Neural cell (in vitro differentiated cells): ENCODE measurements at regions not wholly inside any gene's neighbourhood (a gene's known extent, or its start where the extent isn't known, plus 50 kb on each side); places are given as distances from the start of the nearest gene placed in this dataset.

Source experiments
- H2AFZ ChIP-seq: fragments of 200-600, 300-800 bp; sonication (generic), shearing (Covaris generic); 2 replicates; pipeline ENCODE4 v1.6.0; 2014; ENCODE audit warnings: low read depth, mild to moderate bottlenecking, antibody characterized with exemption, low read length, moderate library complexity
- H3F3A ChIP-seq: fragments of 200-600 bp; shearing (Covaris generic); 2 replicates; pipeline ENCODE4 v1.6.1; 2016; ENCODE audit warnings: mild to moderate bottlenecking, moderate library complexity, mixed read lengths, antibody characterized with exemption, low read length; ENCODE audit not compliant: insufficient read depth, poor library complexity, severe bottlenecking
- H3K27ac ChIP-seq: fragments of 200-600, 300-800 bp; sonication (generic), shearing (Covaris generic); 2 replicates; pipeline ENCODE4 v1.5.1; 2014; ENCODE audit warnings: mild to moderate bottlenecking, low read length, moderate library complexity
- H3K27me3 ChIP-seq: fragments of 300-800, 200-600 bp; sonication (generic), shearing (Covaris generic); 2 replicates; pipeline ENCODE4 v1.6.0; 2014; ENCODE audit warnings: mild to moderate bottlenecking, low read depth, low read length, moderate library complexity; ENCODE audit not compliant: insufficient read depth
- H3K36me3 ChIP-seq: fragments of 300-800, 200-600 bp; sonication (generic), shearing (Covaris generic); 2 replicates; pipeline ENCODE4 v1.5.1; 2014; ENCODE audit warnings: mild to moderate bottlenecking, antibody characterized with exemption, low read length, moderate library complexity; ENCODE audit not compliant: insufficient read depth
- H3K4me2 ChIP-seq: fragments of 300-800, 200-600 bp; sonication (generic), shearing (Covaris generic); 2 replicates; pipeline ENCODE4 v1.6.0; 2014; ENCODE audit warnings: mild to moderate bottlenecking, low read length
- H3K4me3 ChIP-seq: fragments of 300-800, 200-600 bp; sonication (generic), shearing (Covaris generic); 2 replicates; pipeline ENCODE4 v1.5.1; 2014; ENCODE audit warnings: mild to moderate bottlenecking, low read length, moderate library complexity
- H3K79me2 ChIP-seq: fragments of 200-600 bp; shearing (Covaris generic); replicated peaks from 2 replicates; pipeline ENCODE4 v1.6.0; 2014; ENCODE audit warnings: mild to moderate bottlenecking, low read length, moderate library complexity; ENCODE audit not compliant: insufficient read depth
- H3K9ac ChIP-seq: fragments of 300-800, 200-600 bp; sonication (generic), shearing (Covaris generic); 2 replicates; pipeline ENCODE4 v1.6.1; 2016; ENCODE audit warnings: mild to moderate bottlenecking, low read length, mixed read lengths
- H3K9me2 ChIP-seq: fragments of 200-600 bp; shearing (Covaris generic); 2 replicates; pipeline ENCODE4 v1.6.1; 2016; ENCODE audit warnings: mild to moderate bottlenecking, low read length, mixed read lengths; ENCODE audit not compliant: insufficient read depth
- H3K9me3 ChIP-seq: fragments of 200-600, 300-800 bp; sonication (generic), shearing (Covaris generic); 2 replicates; pipeline ENCODE4 v1.6.1; 2016; ENCODE audit warnings: mild to moderate bottlenecking, mixed run types, low read length, moderate library complexity, mixed read lengths
- H4K20me1 ChIP-seq: fragments of 200-600 bp; shearing (Covaris generic); 2 replicates; pipeline ENCODE4 v1.6.1; 2016; ENCODE audit warnings: mild to moderate bottlenecking, mixed run types; ENCODE audit not compliant: insufficient read depth
- EP300 ChIP-seq: fragments of 450-650 bp; conservative IDR thresholded peaks from 2 replicates; pipeline ENCODE4 v1.6.1; 2014; ENCODE audit warnings: antibody characterized with exemption, mild to moderate bottlenecking, moderate library complexity; ENCODE audit not compliant: poor library complexity, severe bottlenecking
- EZH2 ChIP-seq: fragments of 200-600, 300-800 bp; shearing (Covaris generic), sonication (generic); IDR thresholded peaks from 2 replicates; pipeline ENCODE4 v1.6.1; 2014; ENCODE audit warnings: antibody characterized with exemption, low read length, borderline replicate concordance, mild to moderate bottlenecking; ENCODE audit not compliant: insufficient read depth, poor library complexity, severe bottlenecking
- MXI1 ChIP-seq: fragments of 450-650 bp; conservative IDR thresholded peaks from 2 replicates; pipeline ENCODE4 v1.6.1; 2014; ENCODE audit warnings: antibody characterized with exemption, mild to moderate bottlenecking; ENCODE audit not compliant: poor library complexity, severe bottlenecking
- POLR2AphosphoS5 ChIP-seq: IDR thresholded peaks from 2 replicates; pipeline ENCODE4 v1.6.1; 2012
- RAD21 ChIP-seq: fragments of 450-650 bp; conservative IDR thresholded peaks from 2 replicates; pipeline ENCODE4 v1.6.1; 2014; ENCODE audit warnings: antibody characterized with exemption, mild to moderate bottlenecking, moderate library complexity
- SMC3 ChIP-seq: fragments of 450-650 bp; conservative IDR thresholded peaks from 2 replicates; pipeline ENCODE4 v1.6.1; 2014; ENCODE audit warnings: antibody characterized with exemption, mild to moderate bottlenecking, moderate library complexity; ENCODE audit not compliant: poor library complexity
- TAF1 ChIP-seq: IDR thresholded peaks from 2 replicates; pipeline ENCODE4 v1.6.1; 2012; ENCODE audit warnings: low read depth
- TF ChIP-seq, protein P1 (sequence below): IDR thresholded peaks from 2 replicates; pipeline ENCODE4 v1.6.1; 2012; ENCODE audit warnings: borderline replicate concordance
- TF ChIP-seq, protein P2 (sequence below): fragments of 450-650 bp; IDR thresholded peaks from 2 replicates; pipeline ENCODE4 v1.5.1; 2014; ENCODE audit warnings: antibody characterized with exemption, mild to moderate bottlenecking, moderate library complexity; ENCODE audit not compliant: poor library complexity, severe bottlenecking

DNA sequence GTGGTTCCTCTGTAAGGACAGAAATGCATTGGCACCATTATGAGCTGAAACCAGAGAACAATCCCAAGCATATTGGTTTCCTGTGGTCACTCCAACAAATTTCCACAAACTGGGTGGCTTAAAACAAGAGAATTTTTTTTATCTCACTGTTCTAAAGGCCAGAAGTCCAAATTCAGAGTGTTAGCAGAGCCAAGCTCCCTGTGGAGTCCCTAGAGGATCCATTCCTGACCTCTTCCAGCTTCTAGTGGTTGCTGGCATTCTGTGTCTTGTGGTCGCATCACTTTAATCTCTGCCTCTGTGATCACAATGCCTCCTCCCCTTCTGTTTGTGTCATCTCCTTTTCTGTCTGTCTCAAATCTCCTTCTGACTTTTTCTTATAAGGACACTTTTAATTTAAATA lies 380.3 kb downstream of the NYAP2 start:
- Histone ChIP-seq H3K9ac (no peak overlapping the region), H4K20me1 (no peaks in the 10 kb centered on the region), H3K79me2 (no peaks in the 10 kb centered on the region), H3K36me3 (no peaks in the 10 kb centered on the region), H3K4me2 (no peak overlapping the region), H2AFZ (no peak overlapping the region), H3K9me2 (no peaks in the 10 kb centered on the region), H3F3A (no peaks in the 10 kb centered on the region), H3K9me3 (no peaks in the 10 kb centered on the region), H3K27me3 (no peaks in the 10 kb centered on the region), H3K27ac (no peak overlapping the region), H3K4me3 (no peak overlapping the region)
- TF ChIP-seq, protein P1, sequence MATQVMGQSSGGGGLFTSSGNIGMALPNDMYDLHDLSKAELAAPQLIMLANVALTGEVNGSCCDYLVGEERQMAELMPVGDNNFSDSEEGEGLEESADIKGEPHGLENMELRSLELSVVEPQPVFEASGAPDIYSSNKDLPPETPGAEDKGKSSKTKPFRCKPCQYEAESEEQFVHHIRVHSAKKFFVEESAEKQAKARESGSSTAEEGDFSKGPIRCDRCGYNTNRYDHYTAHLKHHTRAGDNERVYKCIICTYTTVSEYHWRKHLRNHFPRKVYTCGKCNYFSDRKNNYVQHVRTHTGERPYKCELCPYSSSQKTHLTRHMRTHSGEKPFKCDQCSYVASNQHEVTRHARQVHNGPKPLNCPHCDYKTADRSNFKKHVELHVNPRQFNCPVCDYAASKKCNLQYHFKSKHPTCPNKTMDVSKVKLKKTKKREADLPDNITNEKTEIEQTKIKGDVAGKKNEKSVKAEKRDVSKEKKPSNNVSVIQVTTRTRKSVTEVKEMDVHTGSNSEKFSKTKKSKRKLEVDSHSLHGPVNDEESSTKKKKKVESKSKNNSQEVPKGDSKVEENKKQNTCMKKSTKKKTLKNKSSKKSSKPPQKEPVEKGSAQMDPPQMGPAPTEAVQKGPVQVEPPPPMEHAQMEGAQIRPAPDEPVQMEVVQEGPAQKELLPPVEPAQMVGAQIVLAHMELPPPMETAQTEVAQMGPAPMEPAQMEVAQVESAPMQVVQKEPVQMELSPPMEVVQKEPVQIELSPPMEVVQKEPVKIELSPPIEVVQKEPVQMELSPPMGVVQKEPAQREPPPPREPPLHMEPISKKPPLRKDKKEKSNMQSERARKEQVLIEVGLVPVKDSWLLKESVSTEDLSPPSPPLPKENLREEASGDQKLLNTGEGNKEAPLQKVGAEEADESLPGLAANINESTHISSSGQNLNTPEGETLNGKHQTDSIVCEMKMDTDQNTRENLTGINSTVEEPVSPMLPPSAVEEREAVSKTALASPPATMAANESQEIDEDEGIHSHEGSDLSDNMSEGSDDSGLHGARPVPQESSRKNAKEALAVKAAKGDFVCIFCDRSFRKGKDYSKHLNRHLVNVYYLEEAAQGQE: no peak
- TF ChIP-seq POLR2AphosphoS5 (no peak), MXI1 (no peak), RAD21 (no peak), SMC3 (no peak), EP300 (no peak), TAF1 (no peak), EZH2 (no peak)
- TF ChIP-seq, protein P2, sequence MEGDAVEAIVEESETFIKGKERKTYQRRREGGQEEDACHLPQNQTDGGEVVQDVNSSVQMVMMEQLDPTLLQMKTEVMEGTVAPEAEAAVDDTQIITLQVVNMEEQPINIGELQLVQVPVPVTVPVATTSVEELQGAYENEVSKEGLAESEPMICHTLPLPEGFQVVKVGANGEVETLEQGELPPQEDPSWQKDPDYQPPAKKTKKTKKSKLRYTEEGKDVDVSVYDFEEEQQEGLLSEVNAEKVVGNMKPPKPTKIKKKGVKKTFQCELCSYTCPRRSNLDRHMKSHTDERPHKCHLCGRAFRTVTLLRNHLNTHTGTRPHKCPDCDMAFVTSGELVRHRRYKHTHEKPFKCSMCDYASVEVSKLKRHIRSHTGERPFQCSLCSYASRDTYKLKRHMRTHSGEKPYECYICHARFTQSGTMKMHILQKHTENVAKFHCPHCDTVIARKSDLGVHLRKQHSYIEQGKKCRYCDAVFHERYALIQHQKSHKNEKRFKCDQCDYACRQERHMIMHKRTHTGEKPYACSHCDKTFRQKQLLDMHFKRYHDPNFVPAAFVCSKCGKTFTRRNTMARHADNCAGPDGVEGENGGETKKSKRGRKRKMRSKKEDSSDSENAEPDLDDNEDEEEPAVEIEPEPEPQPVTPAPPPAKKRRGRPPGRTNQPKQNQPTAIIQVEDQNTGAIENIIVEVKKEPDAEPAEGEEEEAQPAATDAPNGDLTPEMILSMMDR: no peak

DNA sequence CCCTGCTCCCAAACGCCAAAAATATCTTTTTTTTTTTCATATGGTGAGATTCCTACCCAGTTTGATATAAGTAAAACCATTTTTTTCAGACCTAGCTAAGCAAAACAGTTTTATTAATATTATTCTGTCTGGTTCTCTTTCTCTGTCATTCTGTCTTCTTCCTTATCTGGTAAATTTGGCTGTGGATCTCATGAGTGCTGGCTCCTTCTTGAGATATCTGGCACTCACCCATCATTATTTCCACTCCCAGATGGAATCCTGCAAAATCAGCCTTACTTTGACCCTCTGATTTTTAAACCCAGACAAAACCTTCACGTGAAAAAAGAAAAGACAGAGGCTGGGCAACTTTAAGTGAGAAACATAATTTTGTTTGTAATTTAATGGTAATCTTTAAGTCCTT lies 373.6 kb downstream of the NYAP2 start:
- Histone ChIP-seq H3K27ac (no peak overlapping the region), H3F3A (no peaks in the 10 kb centered on the region), H3K79me2 (no peaks in the 10 kb centered on the region), H3K4me2 (no peak overlapping the region), H3K36me3 (no peaks in the 10 kb centered on the region), H2AFZ (no peak overlapping the region), H3K4me3 (no peak overlapping the region), H4K20me1 (no peaks in the 10 kb centered on the region), H3K9me2 (no peaks in the 10 kb centered on the region), H3K27me3 (no peaks in the 10 kb centered on the region), H3K9me3 (no peaks in the 10 kb centered on the region), H3K9ac (no peak overlapping the region)
- TF ChIP-seq POLR2AphosphoS5: no peak
- no peak for TF ChIP-seq MXI1
- TF ChIP-seq EZH2: no peak
- no peak for TF ChIP-seq RAD21
- TF ChIP-seq TAF1: no peak
- TF ChIP-seq, protein P2: no peak
- TF ChIP-seq SMC3: no peak
- TF ChIP-seq, protein P1: no peak
- TF ChIP-seq EP300: no peak
